ENCODE measurements at regions not wholly inside any gene's neighbourhood (a gene's known extent, or its start where the extent isn't known, plus 50 kb on each side); places are given as distances from the start of the nearest gene placed in this dataset.

- BruUV-seq (replicated peaks): no TSS peak
- Histone ChIP-seq H3K4me2 (ENCODE audit: low read depth, low read length) (no peak overlapping the region), H3K4me3 (replicated peaks in 1 of 3; ENCODE audit: insufficient read depth in 1 of 3, low read depth in 2 of 3, low read length in 3 of 3) (no peak overlapping the region), H3K27ac (ENCODE audit: extremely low read length, insufficient read depth, low read length) (no peak overlapping the region), H2AFZ (ENCODE audit: low read length) (no peak overlapping the region), H3K9ac (ENCODE audit: insufficient read depth, low read depth, low read length) (no peak overlapping the region), H3K36me3 (replicated peaks in 1 of 2; ENCODE audit: control insufficient read depth in 1 of 2, insufficient read depth in 2 of 2, low read length in 2 of 2) (no peaks in the 10 kb centered on the region), H4K20me1 (ENCODE audit: insufficient read depth, low read length) (no peaks in the 10 kb centered on the region), H3K27me3 (ENCODE audit: control insufficient read depth in 1 of 2, insufficient read depth in 2 of 2, low read length in 2 of 2) (peaks cover 0 to 24% of the 10 kb centered on the region in 2 experiments; a peak in 3 of 5 replicates), H3K79me2 (ENCODE audit: insufficient read depth, low read length) (no peaks in the 10 kb centered on the region), H3K4me1 (ENCODE audit: insufficient read depth, low read length) (no peaks in the 10 kb centered on the region), H3K9me3 (ENCODE audit: low read length) (no peaks in the 10 kb centered on the region)
- TF ChIP-seq ZBTB43 (CRISPR knock-in tag; conservative IDR thresholded peaks at IDR 0.05) (no peak), THAP8 (CRISPR knock-in tag; IDR thresholded peaks at IDR 0.05; ENCODE audit: borderline replicate concordance) (no peak), BCLAF1 (IDR thresholded peaks at IDR 0.05) (no peak), ARID2 (CRISPR knock-in tag; IDR thresholded peaks at IDR 0.05; ENCODE audit: borderline replicate concordance) (no peak)
- whole genome bisulfite sequencing (ENCODE audit: low lambda C conversion rate): 10% methylated on average over 6 of the region's 6 CpGs
- ChIA-PET POLR2A (no interaction called here), CTCF (ENCODE audit: low intra/inter-chr PET ratio, low total read pairs) (no interaction called here)
- intact Hi-C loops (cut with micrococcal nuclease; ENCODE audit: unreplicated experiment) (no loop called here), in situ Hi-C loops (cut with HindIII; ENCODE audit: extremely low pct_ligation_motif_present, low pct_unique_long_range_greater_than_20kb) (no loop called here)
- no peak for DNase-seq (ENCODE audit: low spot score)
- ATAC-seq: no peak
- no peak for FAIRE-seq
Measured at GRCh38 chr2:727071-727470, 49.9 kb upstream of the TMEM18 start.
